ENCODE measurements at regions not wholly inside any gene's neighbourhood (a gene's known extent, or its start where the extent isn't known, plus 50 kb on each side); places are given as distances from the start of the nearest gene placed in this dataset.
"Not testable (repeated sequence)": the region's sequence is repeated elsewhere in the genome, so short reads cannot be mapped to it uniquely, and the experiment has no call there.

GRCh38 chr11:37858806-37859537 is 1260.9 kb upstream of the RAG2 start:
- ATAC-seq: not testable (repeated sequence)

DNA sequence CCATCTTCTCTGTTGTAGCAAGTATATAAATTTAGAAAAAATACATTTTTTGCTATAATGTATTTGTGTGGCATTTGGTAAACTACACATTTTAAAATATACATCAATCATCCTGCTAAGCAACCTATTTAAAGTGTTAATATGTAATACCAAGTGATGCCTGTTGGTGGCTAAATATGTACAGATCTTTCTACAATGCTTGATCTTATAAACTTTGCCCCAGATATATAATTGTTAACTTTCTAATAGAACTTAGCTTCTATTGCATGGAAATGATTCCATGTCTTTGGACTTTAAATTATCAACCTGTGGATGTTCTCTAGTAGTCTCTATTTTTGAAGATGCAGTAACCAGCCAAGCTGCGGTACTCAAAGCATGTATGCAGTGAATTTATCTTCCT is 1260.4 kb upstream of the RAG2 start:
- ATAC-seq: no peak

DNA sequence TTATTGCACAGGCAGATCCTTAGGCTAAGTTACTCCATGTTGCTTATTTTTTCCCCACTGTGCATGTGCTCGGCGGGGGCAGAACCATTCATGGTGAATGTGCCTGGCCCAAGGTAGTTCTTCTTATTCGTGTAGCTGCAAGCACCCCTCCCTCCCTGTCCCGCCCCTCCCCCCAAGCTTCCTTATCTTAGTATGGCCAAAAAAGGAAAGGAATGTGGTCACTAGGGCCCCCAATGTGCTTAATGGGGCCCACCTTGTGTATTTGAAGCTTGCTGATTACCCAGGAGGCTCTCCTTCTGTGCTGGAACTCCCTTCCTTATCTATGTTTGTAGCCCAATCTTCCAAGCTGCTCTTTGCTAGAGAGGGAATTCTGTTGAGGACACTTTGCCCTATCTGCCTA is 1259.7 kb upstream of the RAG2 start:
- ATAC-seq: no peak

- no peak for ATAC-seq
Observed at GRCh38 chr11:37849706-37850105, 1251.7 kb upstream of the RAG2 start.

- no peak for ATAC-seq
Observed at GRCh38 chr11:37843603-37844002, 1245.6 kb upstream of the RAG2 start.

- ATAC-seq: no peak
Observed at GRCh38 chr11:37841016-37841415, 1243.0 kb upstream of the RAG2 start.

- ATAC-seq: not testable (repeated sequence)
Observed at GRCh38 chr11:37840345-37840744, 1242.3 kb upstream of the RAG2 start.

DNA sequence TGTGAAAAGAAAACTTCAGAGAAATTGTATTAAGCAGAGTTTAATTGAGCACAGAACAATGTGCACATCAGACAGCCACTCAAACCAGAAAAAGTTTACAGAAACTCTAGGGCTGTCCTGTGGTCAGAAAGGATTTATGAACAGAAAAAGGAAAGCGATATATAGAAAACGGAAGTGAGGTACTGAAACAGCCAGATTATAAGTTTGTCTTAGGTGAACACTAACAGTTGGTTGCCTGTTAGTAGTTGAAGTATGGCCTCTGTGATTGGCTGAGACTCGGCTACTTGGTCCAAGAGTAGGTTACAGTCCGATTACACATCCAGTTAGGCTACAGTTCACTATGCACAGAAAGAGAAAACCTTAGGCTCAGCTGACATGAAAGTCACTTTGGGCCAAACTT is 1232.5 kb upstream of the RAG2 start:
- no peak for ATAC-seq

DNA sequence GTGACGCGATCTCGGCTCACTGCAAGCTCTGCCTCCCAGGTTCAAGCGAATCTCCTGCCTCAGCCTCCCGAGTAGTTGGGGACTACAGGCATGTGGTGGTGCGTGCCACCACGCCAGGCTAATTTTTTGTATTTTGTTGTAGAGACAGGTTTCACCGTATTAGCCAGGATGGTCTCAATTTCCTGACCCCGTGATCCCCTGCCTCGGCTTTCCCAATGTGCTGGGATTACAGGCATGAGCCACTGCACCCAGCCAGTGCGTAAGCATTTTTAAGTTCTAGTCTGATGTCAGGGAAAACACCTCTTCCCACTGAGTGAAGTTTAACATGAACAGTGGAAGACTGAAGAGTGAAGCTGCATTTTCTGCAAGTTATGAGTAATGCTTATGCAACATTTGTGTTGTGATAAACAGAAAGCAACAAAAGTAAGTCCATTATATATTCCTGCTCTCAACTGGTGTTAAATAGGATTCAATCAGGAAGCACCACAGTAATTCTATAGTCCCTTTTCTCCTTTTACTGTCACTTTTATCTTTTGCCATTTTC is 1219.8 kb upstream of the RAG2 start:
- no peak for ATAC-seq

- no peak for ATAC-seq
Observed at GRCh38 chr11:37812281-37812880, 1214.3 kb upstream of the RAG2 start.

DNA sequence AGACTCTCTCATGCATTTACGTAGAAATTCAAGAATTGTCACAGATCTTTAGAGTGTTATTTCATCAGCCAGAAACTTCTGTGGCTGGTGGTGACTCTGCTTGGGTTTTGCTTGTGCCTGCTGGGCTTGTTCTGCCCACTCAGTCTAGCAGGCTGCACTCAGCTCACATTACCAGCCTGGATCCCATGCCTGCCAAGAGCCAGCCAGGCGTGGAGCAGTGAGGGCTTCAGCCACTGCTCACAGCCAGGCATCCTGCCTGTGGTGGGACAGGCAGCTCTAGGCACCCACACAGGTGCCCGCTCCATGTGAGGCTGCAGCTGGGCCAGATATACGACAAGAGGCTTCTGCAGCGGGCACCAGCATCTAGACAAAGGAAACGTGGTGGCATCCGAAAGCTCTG is 1213.3 kb upstream of the RAG2 start:
- no peak for ATAC-seq

DNA sequence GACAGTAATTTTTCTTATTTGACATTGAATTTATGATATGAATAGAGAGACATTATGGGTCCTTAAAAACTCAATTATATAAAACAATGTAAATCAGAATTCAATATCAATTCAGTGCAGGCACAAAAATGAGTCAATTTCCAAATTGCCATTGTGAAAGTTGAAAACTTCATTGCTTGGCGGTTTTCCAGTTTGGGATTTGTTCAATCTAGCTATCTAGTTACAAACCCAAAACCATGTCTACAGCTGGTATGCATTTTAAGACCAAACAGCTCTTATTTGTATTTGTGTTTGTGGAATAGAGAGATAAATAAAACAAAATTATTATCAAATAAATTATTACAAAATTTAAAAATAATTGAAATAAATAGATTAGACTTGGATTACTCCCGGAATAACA is 1206.6 kb upstream of the RAG2 start:
- no peak for ATAC-seq

- ATAC-seq: no peak
Observed at GRCh38 chr11:37788141-37788877, 1190.3 kb upstream of the RAG2 start.

GRCh38 chr11:37786214-37786755 is 1188.2 kb upstream of the RAG2 start:
- no peak for ATAC-seq

DNA sequence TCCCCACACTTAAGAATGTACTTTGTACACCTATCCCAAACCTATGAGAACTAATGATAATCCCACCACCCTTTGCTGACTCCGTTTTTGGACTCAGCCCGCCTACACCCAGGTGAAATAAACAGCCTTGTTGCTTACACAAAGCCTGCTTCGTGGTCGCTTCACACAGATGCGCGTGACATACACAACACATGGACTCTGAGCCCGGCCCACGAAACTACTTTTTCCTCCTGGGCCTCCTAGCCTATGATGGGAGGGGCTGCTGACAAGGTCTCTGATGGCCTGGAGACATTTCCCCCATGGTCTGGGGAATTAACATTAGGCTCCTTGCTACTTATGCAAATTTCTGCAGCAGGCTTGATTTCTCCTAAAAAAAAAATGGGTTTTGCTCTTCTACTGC is 1176.4 kb upstream of the RAG2 start:
- ATAC-seq: no peak

DNA sequence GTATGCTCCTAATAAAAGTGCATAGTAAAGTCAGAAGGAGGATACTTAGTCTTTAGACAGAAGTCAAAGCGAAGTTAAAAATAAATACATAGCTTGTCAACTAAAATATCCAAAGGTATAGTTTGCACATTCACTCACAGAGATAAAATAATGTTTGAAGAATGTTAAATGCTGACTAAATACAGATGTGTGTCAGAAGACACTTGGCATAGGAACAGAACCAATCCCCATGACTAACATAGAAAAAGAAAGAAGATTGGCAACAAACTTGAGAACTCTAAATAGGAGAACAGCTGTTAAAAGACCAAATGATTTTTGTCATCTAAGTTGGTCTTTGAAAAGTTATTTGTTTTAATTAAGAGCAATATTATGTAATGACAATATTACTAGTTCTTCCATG is 1172.1 kb upstream of the RAG2 start:
- no peak for ATAC-seq

DNA sequence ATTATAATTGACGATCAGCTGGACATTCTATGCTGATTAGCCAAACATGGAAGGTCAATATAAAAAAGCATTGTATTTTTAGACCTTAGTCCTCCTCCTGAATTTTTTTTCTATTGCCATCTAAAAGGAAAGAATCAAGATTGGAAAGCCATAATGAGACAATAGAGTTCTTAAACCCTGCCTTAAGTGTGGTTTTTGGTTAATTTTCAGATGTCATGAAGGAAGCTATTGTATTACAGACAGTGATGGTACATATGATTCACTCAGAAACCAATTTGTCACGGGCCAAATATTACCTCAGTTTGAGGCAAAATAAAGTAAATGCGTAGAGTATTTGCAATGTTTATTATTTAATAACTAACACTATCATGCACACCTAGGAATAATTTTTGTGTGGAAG is 1164.0 kb upstream of the RAG2 start:
- no peak for ATAC-seq

DNA sequence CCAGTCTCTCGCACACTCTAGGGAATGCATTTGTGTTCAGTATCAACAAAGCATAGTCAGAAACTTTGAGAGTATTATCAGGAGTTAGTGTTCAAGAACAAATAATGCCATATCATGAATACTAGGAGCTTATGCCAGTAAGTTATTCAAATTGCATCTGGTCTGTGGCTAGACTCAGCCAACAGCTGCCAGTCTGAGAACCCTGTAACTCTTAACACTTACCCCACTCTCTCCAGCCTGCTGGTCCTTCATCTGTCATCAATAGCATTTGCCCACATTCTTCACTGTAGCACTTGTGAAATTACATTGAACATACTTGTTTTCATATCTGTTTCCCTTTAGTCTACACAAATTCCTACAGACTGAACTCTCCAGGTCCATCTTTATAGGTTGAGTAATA is 1157.5 kb upstream of the RAG2 start:
- no peak for ATAC-seq

DNA sequence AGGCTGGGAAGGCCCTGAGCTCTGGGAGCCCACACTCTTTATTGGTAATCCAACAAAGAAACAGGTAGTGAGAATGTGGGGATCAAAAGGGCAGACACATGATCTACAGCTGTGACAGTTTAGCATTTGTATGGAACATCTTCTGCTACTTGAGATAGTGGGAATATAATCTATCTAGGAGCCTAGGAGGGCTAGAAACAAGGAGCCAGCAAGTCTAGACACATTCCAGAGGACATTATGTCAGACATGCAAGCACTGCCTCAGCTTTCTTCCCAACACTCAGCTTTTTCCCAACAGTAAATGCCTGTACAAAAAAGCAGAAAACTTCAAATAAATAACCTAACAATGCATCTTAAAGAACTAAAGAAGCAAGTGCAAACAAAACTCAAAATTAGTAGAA is 1150.6 kb upstream of the RAG2 start:
- ATAC-seq: no peak

- no peak for ATAC-seq
Observed at GRCh38 chr11:37747121-37747520, 1149.1 kb upstream of the RAG2 start.

DNA sequence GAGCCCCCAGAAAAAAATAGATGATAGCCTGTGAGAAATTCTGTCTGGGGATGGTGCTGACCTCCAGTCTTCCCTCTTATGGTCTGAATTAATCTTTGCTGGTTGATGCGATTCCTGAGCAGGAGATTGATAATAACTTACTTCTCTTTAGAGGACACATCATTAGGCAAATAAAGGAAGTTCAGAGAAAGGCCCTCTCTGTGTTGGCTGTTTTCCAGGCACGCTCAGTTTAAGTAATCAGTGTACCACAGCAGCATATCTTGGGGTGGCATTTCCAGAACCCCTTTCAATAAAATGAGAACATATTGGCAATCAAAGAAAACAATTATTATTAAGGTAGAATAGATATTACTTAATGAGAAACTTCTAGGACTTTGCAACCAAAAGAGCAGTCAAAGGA is 1129.3 kb upstream of the RAG2 start:
- ATAC-seq: no peak

DNA sequence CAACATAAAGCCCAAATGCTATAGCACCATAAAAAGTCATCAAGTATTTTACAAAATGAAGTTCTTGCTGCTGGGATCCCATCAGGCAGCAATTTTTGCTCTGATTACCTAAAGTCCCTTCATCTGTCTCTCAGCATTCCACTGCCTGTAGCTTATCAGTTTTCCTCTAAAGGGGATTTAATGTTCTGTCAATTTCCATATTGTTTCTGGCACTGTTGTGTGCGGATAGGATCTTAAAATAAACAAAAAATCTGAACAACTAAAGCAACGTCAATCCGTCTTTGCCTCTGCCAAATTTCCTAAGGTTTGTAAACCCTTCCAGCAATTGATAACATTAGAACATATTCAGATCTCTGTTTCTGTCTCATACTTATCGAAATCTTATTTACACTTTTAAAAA is 1126.3 kb upstream of the RAG2 start:
- ATAC-seq: no peak

DNA sequence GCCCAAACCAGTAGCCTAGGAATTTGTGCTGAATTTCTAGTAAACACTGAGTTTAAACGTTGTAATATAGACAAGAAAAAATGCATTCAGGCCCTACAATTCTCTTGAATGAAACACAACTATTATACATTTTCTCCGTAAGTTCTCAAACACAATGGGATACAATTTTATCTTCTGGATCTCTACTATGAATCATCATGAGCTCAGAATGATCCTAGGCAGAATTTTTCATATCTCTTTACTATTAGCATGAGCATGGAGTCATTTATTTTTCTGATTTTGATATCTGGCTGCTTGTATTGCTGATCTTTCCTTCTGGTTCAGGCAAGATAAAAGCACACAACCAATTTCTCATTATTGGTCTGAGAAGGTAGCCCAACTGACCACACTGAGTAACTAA is 1123.4 kb upstream of the RAG2 start:
- ATAC-seq: no peak

All from esophagus mucosa (tissue), 1 donor.